ENCODE measurements at regions not wholly inside any gene's neighbourhood (a gene's known extent, or its start where the extent isn't known, plus 50 kb on each side); places are given as distances from the start of the nearest gene placed in this dataset.

DNA sequence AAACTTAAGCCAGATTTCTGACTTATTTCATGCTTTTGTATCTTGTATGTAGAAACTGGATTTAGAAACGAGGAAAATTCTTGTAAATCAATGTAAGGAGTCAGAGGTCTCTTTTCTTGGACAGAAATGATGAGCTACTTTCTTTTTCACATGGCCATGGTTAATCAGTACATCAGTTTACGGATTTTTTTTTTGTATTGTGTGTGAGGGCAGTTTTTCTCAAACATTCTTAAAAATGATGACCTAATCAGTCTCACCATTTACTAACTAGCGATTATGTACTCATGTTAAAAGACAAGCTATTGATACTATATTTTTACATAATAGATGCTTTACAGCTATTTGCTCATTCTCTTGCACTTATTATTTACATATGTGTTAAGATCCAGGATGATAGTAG lies 165.2 kb upstream of the DOCK10 start:
- TF ChIP-seq, protein P1, sequence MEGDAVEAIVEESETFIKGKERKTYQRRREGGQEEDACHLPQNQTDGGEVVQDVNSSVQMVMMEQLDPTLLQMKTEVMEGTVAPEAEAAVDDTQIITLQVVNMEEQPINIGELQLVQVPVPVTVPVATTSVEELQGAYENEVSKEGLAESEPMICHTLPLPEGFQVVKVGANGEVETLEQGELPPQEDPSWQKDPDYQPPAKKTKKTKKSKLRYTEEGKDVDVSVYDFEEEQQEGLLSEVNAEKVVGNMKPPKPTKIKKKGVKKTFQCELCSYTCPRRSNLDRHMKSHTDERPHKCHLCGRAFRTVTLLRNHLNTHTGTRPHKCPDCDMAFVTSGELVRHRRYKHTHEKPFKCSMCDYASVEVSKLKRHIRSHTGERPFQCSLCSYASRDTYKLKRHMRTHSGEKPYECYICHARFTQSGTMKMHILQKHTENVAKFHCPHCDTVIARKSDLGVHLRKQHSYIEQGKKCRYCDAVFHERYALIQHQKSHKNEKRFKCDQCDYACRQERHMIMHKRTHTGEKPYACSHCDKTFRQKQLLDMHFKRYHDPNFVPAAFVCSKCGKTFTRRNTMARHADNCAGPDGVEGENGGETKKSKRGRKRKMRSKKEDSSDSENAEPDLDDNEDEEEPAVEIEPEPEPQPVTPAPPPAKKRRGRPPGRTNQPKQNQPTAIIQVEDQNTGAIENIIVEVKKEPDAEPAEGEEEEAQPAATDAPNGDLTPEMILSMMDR (IDR thresholded peaks at IDR 0.05): no peak
- TF ChIP-seq POLR2AphosphoS5 (IDR thresholded peaks at IDR 0.05): no peak

All from suprapubic skin (tissue), 3 donors.